IgD-negative memory B cell (primary cell): ENCODE measurements at regions not wholly inside any gene's neighbourhood (a gene's known extent, or its start where the extent isn't known, plus 50 kb on each side); places are given as distances from the start of the nearest gene placed in this dataset.
A peak's percentile ranks its signal among the peaks of the same experiment; 100 is the strongest.

Source experiments
- H3K27ac Mint-ChIP-seq, 3 donors: one replicate each; pipeline ENCODE4 v1.8.0; 2020 to 2022; ENCODE audit warnings: mild to moderate bottlenecking in 3 of 3, mixed read lengths in 3 of 3, moderate library complexity in 1 of 3
- H3K27me3 Mint-ChIP-seq: one replicate; pipeline ENCODE4 v1.8.0; 2021; ENCODE audit warnings: mixed read lengths
- H3K36me3 Mint-ChIP-seq: one replicate; pipeline ENCODE4 v1.8.0; 2020; ENCODE audit warnings: mild to moderate bottlenecking, mixed read lengths
- H3K4me1 Mint-ChIP-seq, 3 donors: one replicate each; pipeline ENCODE4 v1.8.0; 2020 to 2022; ENCODE audit warnings: mixed read lengths in 3 of 3, mild to moderate bottlenecking in 1 of 3
- H3K4me3 Mint-ChIP-seq, 4 donors: one replicate each; pipeline ENCODE4 v1.8.0; 2020 to 2022; ENCODE audit warnings: mild to moderate bottlenecking in 4 of 4, mixed read lengths in 4 of 4, moderate library complexity in 3 of 4
- H3K9me3 Mint-ChIP-seq, 3 donors: one replicate each; pipeline ENCODE4 v1.8.0; 2020 to 2021; ENCODE audit warnings: mixed read lengths in 3 of 3, mild to moderate bottlenecking in 1 of 3

DNA sequence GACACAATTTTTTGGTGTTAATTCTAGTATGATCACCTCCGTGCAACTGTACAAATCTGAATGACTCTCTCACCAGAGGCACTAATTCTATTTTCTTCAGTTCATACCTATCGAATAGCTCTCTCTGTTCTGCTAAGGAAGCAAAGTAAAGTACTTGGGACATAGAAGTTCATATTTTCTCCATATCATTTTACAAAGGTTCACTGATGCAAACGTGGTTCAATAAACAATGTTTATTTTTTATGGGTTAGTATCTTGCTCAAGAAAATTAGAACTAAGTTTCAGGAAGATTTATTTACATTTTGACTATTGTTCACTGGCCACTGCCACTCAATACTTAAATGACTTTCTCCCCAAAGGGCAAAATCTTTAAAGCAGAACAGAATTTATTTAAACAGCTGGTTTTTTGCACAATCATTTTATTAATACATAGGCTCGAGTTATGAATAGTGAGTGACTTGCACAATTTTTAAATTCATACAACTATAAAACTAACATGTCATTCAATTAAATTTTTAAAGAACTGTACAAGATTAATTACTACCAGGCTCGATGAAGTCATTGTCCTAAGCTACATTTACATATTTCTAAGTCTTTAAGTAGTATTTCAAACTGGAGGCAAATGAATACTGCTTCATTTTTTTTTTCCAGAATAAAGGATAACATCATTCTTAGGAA is 255.8 kb downstream of the C16orf95 start:
- peaks cover 0 to 2% (median 0%) of the 10 kb centered on the region in 3 donors for H3K9me3 Mint-ChIP-seq
- H3K27ac Mint-ChIP-seq: no peak overlapping the region
- H3K27me3 Mint-ChIP-seq: peaks cover 7% of the 10 kb centered on the region
- peak overlapping the region in 1 of 4 donors; percentile 74 for H3K4me3 Mint-ChIP-seq
- peaks cover 18 to 21% (median 18%) of the 10 kb centered on the region in 3 donors for H3K4me1 Mint-ChIP-seq
- H3K36me3 Mint-ChIP-seq: peaks cover 2% of the 10 kb centered on the region

DNA sequence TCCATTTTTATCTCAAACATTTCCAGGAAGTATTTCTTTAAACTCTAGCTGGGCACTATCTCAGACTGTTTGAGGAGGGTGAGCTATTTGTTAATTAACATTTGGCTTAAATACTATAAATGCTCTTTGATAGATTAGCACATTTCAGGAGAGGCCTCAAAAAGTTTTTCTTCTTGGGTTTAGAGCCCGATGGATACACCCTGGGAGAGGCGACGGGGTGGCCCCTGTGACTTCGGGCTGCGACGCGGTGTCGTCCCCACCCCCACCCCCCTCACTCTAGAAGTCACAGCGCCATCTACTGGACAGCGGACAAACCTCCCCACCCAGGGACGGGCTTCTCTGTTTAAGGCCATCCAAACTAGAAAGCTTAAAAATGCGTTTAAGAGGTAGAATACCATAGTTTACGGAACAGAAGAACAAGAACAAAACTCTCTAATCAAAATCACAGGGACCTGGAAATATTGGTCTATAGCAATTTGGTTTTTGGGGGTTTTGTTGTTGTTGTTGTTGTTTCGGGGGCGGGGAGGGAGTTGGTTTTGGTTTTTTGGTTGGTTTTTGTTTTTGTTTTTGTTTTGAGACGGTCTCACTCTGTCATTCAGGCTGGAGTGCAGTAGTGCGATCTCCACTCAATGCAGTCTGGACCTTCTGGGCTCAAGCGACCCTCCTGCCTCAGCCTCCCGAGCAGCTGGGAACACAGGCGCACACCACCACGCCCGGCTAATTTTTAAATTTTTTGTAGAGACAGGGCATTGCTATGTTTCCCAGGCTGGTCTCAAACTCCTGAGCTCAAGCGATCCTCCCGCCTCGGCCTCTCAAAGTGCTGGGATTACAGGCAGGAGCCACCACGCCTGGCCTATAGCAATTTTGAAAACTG is 254.4 kb downstream of the C16orf95 start:
- Mint-ChIP-seq H3K36me3 (peaks cover 2% of the 10 kb centered on the region), H3K4me3 (peak overlapping the region in 3 of 4 donors; percentile 21 to 74 (median 23)), H3K27ac (peak overlapping the region in 2 of 3 donors; percentile 39 to 69), H3K9me3 (peaks cover 0 to 2% (median 0%) of the 10 kb centered on the region in 3 donors), H3K4me1 (peaks cover 18 to 21% (median 18%) of the 10 kb centered on the region in 3 donors), H3K27me3 (peaks cover 7% of the 10 kb centered on the region)

DNA sequence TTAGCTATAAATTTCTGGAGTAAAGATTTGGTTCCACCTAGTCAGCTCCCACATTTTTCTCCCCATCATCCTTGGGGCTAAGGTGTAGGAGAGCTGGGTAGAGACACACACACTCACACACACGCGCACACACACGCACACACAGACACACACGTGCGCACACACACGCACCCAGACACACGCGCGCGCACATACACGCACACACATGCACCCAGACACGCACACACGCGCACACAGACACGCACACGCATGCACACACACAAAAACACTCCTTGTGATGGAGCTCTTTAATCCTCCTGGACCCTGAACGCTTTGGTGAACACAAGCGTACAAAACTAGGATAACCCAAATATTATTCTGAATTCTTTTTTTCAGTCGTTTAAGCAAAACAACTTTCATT is 253.6 kb downstream of the C16orf95 start:
- Mint-ChIP-seq H3K4me3 (peak overlapping the region in 1 of 4 donors; percentile 63), H3K27ac (peak overlapping the region in 1 of 3 donors; percentile 69), H3K36me3 (peaks cover 2% of the 10 kb centered on the region), H3K27me3 (peaks cover 7% of the 10 kb centered on the region), H3K4me1 (peaks cover 18 to 21% (median 18%) of the 10 kb centered on the region in 3 donors), H3K9me3 (peaks cover 0 to 2% (median 0%) of the 10 kb centered on the region in 3 donors)

DNA sequence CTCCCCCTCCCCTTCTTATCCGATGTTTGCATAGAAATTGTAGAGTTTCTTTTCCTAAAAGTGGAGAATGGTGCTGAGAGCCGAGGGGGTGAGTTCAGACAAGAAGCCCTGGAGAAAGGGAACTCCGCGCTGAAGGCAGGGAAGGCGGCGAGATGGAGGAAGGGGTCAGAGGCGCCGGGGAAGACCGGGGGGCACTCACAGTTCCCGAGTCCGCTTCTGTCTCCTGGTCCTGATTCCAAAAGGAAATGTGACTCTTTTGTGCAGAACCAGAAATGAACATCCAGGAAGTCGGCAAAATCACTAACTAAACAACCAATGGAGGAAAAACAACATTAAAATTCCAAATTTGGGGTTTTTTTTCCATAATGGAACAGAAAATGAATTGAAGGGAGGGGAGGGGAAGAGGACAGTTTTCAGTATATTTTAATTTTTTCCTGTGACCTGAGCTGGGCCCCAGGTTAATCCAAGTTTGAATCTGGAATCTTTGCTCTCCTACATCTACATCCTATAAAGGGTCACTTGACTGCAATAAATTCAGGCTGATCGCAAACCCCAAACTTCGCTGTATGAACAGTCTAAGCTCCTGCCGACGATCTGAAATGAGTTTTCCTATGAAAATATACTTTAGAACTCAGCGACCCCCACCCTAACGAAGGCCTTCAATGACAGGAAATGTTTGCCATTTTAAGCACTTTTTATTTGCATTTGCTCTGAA is 252.3 kb downstream of the C16orf95 start:
- peaks cover 2% of the 10 kb centered on the region for H3K36me3 Mint-ChIP-seq
- peaks cover 5% of the 10 kb centered on the region for H3K27me3 Mint-ChIP-seq
- peak overlapping the region in 2 of 3 donors; percentile 38 to 58 for H3K27ac Mint-ChIP-seq
- peak overlapping the region; percentile 67 to 89 (median 77) for H3K4me3 Mint-ChIP-seq
- peaks cover 18 to 21% (median 19%) of the 10 kb centered on the region in 3 donors for H3K4me1 Mint-ChIP-seq
- peaks cover 0 to 2% (median 0%) of the 10 kb centered on the region in 3 donors for H3K9me3 Mint-ChIP-seq

DNA sequence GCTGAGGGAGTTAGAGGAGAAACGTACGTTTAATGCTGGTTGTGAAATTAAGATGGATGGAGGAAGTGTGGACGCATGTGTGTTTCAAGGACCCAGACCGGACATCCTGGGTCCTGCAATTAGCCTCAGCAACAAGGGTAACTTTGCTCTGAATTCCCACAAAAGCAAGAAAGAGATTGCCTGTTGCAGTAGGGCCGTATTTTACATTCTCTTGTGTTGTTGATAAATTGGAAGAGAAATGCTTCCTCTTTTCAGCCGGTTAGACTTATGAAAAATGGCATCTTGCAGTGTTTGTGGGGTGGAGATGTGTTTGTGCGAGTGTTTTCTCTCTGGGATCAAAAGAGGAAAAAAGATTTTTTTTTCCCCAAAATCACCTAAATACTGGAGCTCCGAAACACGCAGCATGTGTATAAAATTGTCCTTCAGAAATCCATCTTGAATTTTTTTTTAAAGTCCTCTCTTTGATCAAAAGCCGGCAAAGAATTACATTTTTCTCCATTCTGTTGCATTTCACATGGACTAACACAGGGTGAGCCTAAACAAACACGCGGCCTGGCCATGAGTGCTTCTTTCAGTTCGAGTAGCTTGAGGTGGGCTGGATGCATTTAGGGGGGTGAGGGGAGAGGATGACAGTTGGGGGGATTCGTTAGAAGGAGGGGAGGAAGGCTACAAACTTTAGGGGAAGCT is 251.6 kb downstream of the C16orf95 start:
- Mint-ChIP-seq H3K9me3 (peaks cover 0 to 2% (median 0%) of the 10 kb centered on the region in 3 donors), H3K4me3 (peak overlapping the region; percentile 53 to 89 (median 74)), H3K36me3 (peaks cover 2% of the 10 kb centered on the region), H3K4me1 (peaks cover 13 to 19% (median 18%) of the 10 kb centered on the region in 3 donors), H3K27me3 (peaks cover 8% of the 10 kb centered on the region), H3K27ac (peak overlapping the region in 2 of 3 donors; percentile 38 to 58)

DNA sequence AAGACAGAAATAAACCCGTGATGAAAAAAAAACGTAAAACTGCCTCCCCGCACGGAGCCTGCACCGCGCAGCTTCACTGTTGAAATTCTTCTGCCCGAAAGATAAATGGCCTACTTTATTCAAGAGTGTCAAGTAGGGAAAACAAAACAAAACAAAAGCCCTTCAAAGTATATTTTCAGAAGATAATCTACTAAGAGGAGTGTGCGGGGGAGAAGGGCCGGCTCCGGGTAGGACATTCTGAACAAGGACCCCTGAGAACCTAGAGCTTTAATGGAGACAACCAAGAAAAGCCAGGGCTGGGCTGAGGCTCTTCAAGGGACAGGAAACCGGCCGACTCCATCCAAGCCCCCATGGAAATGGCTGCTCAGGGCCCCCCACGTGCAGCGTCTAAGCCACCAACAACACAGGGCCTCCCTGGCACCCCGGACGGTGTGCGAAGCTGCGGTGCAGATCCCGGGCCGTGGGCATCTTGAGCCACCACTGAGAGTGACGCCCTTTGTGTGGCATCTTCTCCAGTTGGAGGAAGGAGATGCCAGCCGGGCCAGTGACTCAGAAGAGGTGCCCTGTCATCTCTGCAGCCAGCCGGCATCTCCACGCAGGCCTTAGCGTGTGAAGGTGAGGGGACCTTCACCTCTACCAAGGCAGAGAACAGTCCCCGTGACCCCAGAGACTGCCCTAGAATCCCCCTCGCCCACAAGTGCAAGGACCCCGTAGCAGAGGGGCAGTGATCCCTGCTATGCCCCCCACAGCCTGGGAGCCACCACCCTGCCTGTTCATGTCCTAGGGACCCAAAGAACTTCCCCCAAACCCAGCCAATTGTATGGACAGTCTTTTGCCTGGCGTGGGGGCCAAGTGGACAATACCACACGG is 250.8 kb downstream of the C16orf95 start:
- Mint-ChIP-seq H3K4me3 (peak overlapping the region in 2 of 4 donors; percentile 30 to 81), H3K36me3 (peaks cover 2% of the 10 kb centered on the region), H3K27ac (no peak overlapping the region), H3K9me3 (peaks cover 0 to 2% (median 0%) of the 10 kb centered on the region in 3 donors), H3K27me3 (peaks cover 8% of the 10 kb centered on the region), H3K4me1 (peaks cover 8 to 17% (median 14%) of the 10 kb centered on the region in 3 donors)

DNA sequence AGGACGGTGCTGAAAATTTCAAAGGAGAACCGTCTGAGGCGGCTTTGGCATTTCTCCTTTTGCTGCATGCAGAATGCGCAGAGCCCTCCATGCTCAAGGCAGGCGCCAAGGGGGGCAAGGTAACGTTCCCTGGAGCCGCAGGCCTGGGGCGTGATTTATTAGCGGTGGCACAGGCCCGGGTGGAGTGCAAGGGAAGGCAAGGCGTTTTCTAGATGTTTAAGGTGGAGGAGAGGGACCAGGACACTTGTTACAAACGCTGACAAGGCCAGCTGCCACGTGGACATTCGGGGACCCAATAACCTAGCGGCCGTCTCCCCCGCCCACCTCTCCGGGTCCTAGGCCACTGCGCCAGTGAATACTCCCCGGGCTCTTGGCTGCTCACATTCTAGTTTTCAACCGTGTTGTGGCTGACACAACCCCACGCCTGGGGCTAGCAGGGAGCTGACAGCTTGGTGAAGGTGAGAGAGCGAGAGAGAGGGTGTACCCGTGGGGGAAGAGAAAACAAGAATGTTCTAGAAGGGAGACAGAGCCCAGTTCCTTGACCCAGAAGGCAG is 250.1 kb downstream of the C16orf95 start:
- H3K27me3 Mint-ChIP-seq: peaks cover 8% of the 10 kb centered on the region
- H3K36me3 Mint-ChIP-seq: peaks cover 2% of the 10 kb centered on the region
- peak overlapping the region in 1 of 3 donors; percentile 46 for H3K27ac Mint-ChIP-seq
- peaks cover 0 to 2% (median 0%) of the 10 kb centered on the region in 3 donors for H3K9me3 Mint-ChIP-seq
- H3K4me3 Mint-ChIP-seq: no peak overlapping the region
- H3K4me1 Mint-ChIP-seq: peaks cover 8 to 17% (median 14%) of the 10 kb centered on the region in 3 donors

DNA sequence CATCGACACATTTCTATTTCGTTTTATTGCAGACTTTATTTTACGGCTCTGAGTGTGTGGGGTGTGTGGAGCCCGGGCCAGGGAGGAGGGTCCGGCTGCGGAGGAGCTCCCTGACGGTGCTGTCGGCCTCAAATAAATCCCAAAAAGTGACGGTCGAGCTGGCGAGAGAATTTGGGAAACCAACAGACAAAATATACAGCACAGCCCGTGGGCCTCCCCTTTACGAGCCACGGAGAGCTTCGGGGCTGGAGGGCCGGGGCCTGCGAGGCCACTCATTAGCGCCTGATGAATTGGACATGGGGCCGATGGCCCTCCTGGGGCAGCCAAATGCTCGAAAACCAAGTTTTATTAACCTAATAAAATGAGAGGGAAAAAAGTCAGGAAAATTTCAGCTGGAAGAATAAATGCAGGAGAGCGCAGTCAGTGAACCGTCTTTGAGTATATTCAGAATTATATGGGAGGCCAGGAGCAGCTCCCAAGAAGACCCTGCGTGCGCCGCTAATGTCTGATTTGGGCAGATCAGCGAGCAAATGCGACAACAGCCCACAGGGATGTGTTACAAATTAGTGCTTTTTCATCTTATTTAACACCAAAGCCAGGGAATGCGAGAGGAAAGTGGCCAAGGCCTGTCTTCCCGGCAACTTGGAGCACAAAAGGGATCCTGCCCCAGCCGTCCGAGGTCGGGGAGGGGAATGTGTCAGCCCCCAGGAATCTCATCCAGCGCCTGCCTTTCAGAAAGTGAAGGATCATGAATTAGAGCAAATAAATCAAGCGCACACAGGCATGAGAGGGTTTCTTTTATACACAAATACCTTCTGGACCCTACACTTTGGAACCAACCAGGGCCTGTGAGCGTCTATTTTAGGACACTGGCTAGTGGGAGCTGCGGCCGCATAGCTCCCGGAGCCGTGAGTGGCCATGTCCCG is 249.1 kb downstream of the C16orf95 start:
- peak overlapping the region in 1 of 4 donors; percentile 63 for H3K4me3 Mint-ChIP-seq

DNA sequence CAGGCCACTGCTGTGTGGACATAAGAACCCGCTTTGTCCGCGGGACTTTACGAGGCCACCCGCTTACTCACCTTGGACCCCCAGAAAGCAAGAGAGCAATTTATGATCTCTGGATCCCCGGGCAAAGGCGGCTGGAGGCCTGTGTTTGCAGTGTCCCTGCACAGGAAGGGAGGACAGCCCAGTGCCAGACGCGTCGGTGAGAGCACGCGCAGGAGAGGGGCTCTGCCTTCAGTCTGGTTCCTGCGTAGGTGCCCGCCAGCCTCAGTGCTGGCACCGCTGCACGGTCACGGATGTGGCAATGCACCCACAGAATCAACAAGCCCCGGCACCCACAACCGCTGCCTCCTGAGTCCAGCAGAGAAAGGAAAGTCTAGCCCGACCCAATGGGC is 248.4 kb downstream of the C16orf95 start:
- H3K27me3 Mint-ChIP-seq: peaks cover 8% of the 10 kb centered on the region
- H3K36me3 Mint-ChIP-seq: peaks cover 4% of the 10 kb centered on the region
- H3K9me3 Mint-ChIP-seq: peaks cover 0 to 2% (median 0%) of the 10 kb centered on the region in 3 donors
- peak overlapping the region in 1 of 4 donors; percentile 63 for H3K4me3 Mint-ChIP-seq
- H3K27ac Mint-ChIP-seq: no peak overlapping the region
- H3K4me1 Mint-ChIP-seq: peaks cover 8 to 11% (median 10%) of the 10 kb centered on the region in 3 donors

More for the DNA sequence above, 249.1 kb downstream of the C16orf95 start:
- peaks cover 0 to 2% (median 0%) of the 10 kb centered on the region in 3 donors for H3K9me3 Mint-ChIP-seq
- H3K4me1 Mint-ChIP-seq: peaks cover 8 to 14% (median 10%) of the 10 kb centered on the region in 3 donors
- no peak overlapping the region for H3K27ac Mint-ChIP-seq
- peaks cover 3% of the 10 kb centered on the region for H3K36me3 Mint-ChIP-seq
- H3K27me3 Mint-ChIP-seq: peaks cover 8% of the 10 kb centered on the region

DNA sequence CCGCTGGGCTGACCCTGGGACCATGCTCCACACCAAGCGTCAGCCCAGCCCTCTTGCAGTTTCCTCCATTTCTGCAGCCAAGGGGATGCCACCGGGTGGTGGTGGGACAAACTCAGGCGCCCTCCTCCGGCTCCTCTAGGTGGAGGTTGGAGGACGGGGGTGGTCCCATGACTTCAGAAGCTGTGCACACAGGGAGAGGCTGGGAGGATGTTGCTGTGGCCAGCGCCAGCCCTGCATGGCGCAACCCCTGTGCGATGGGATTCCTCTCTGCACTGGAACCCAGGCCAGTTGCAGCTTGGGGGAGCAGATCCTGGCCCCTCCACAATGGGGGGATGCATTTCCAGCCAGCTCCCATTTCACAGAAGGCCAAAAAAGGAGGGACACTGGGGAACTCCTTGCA is 246.5 kb downstream of the C16orf95 start:
- Mint-ChIP-seq H3K9me3 (no peaks in the 10 kb centered on the region), H3K4me1 (peaks cover 7 to 11% (median 9%) of the 10 kb centered on the region in 3 donors), H3K4me3 (no peak overlapping the region), H3K36me3 (peaks cover 4% of the 10 kb centered on the region), H3K27ac (no peak overlapping the region), H3K27me3 (peaks cover 9% of the 10 kb centered on the region)

DNA sequence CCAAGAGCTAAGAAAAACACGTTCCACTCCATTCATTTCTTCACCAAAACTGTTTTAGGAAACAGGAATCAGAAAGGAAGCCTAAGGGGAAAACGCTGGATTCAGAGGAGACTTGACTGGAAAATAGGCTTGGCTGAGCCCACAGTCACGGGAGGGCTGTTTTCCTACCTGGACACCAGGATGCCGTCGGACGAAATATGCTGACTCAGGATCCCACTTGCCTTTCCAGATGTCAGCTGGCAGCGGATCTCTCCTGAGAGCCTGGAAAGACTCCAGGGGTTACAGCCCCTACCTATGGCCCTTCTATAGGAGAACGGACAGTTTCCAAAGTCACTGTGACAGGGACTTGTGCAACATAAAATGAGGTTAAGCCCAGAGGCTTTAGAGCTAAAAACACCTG is 245.1 kb downstream of the C16orf95 start:
- Mint-ChIP-seq H3K4me3 (peak overlapping the region in 1 of 4 donors; percentile 45), H3K27ac (no peak overlapping the region), H3K9me3 (no peaks in the 10 kb centered on the region), H3K27me3 (peaks cover 13% of the 10 kb centered on the region), H3K4me1 (peaks cover 5 to 14% (median 11%) of the 10 kb centered on the region in 3 donors), H3K36me3 (peaks cover 4% of the 10 kb centered on the region)

DNA sequence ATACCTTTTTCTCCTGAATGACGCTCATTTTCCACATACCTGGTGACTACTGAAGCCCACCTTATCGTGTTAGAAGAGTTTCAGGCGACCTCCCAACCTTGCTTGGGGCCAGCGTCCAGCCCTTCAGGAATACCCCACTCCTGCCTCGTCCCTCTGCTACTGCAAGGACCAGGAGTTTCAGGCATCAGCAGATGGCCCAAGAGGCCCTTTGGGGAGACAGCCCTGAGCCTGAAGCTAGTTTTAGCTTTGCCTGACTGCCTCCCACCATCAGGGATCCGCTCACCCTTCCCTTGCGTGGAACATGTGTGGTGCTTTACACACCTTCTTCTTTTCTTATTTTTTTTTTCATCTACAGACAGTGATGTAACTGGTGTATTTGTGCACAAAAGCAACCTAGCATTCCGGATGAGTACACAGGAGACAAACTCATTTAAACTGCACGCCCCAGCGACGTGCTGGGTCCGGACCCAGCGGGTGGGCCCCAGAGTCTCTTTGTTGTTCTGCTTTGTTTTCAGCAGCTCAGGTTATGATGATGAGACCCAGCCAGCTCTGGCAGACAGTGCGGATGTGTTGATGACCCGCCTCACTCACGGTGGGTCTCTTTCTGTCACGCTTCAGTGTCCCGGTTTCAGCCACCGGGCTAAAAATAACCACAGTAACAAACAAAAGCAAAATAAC is 242.4 kb downstream of the C16orf95 start:
- H3K27ac Mint-ChIP-seq: peak overlapping the region; percentile 76 to 87 (median 83)
- peaks cover 4 to 7% (median 6%) of the 10 kb centered on the region in 3 donors for H3K9me3 Mint-ChIP-seq
- peaks cover 2% of the 10 kb centered on the region for H3K36me3 Mint-ChIP-seq
- peaks cover 7 to 18% (median 12%) of the 10 kb centered on the region in 3 donors for H3K4me1 Mint-ChIP-seq
- peaks cover 13% of the 10 kb centered on the region for H3K27me3 Mint-ChIP-seq
- peak overlapping the region; percentile 81 to 94 (median 91) for H3K4me3 Mint-ChIP-seq
